Retinal pigment epithelial cell (primary cell): ENCODE measurements at regions not wholly inside any gene's neighbourhood (a gene's known extent, or its start where the extent isn't known, plus 50 kb on each side); places are given as distances from the start of the nearest gene placed in this dataset.

ENCODE experiments used
- DNase-seq: peaks from one replicate; pipeline ENCODE4 v3.0.0-alpha.2; 2010; ENCODE audit warnings: low read depth
- H3K4me3 ChIP-seq: 2 replicates; pipeline ENCODE4 v1.5.1; 2011; ENCODE audit warnings: mild to moderate bottlenecking, low read length, control low read depth, moderate library complexity
- CTCF ChIP-seq: conservative IDR thresholded peaks from 2 replicates; pipeline ENCODE4 v1.5.1; 2011; ENCODE audit warnings: low read depth, low read length, control low read depth, inconsistent platforms

GRCh38 chr12:92051441-92051840 is 94.2 kb downstream of the BTG1 start:
- DNase-seq = no peak
- no peak for TF ChIP-seq CTCF
- H3K4me3 ChIP-seq = no peak overlapping the region

- DNase-seq = no peak
- no peak for TF ChIP-seq CTCF
- no peak overlapping the region for H3K4me3 ChIP-seq
Measured at GRCh38 chr12:92049403-92049802, 96.2 kb downstream of the BTG1 start.

GRCh38 chr12:92047393-92047826 is 98.2 kb downstream of the BTG1 start:
- TF ChIP-seq CTCF = no peak
- H3K4me3 ChIP-seq = no peak overlapping the region
- no peak for DNase-seq

GRCh38 chr12:92046557-92047392 is 98.9 kb downstream of the BTG1 start:
- H3K4me3 ChIP-seq = no peak overlapping the region
- no peak for TF ChIP-seq CTCF
- no peak for DNase-seq

- H3K4me3 ChIP-seq = no peak overlapping the region
- no peak for DNase-seq
- no peak for TF ChIP-seq CTCF
Measured at GRCh38 chr12:92045852-92046251, 99.8 kb downstream of the BTG1 start.

- no peak overlapping the region for H3K4me3 ChIP-seq
- no peak for DNase-seq
Measured at GRCh38 chr12:92044435-92044834, 101.2 kb downstream of the BTG1 start.

More at GRCh38 chr12:92044435-92044834, 101.2 kb downstream of the BTG1 start:
- no peak for TF ChIP-seq CTCF
